RWPE2 (cell line): ENCODE measurements at regions not wholly inside any gene's neighbourhood (a gene's known extent, or its start where the extent isn't known, plus 50 kb on each side); places are given as distances from the start of the nearest gene placed in this dataset.

Experiments used
- ATAC-seq: fragments of 200-7000 bp; cut with Tn5 transposase; 3 replicates; pipeline ENCODE4 v1.9.1; 2021; ENCODE audit warnings: low read depth
- DNase-seq: peaks from one replicate; pipeline ENCODE4 v3.0.0-alpha.2; 2020; ENCODE audit warnings: low spot score
- H3K27ac ChIP-seq: fragments of 450-650 bp; 2 replicates; pipeline ENCODE4 v1.5.1; 2017; ENCODE audit warnings: mild to moderate bottlenecking; ENCODE audit not compliant: poor library complexity, severe bottlenecking
- H3K27me3 ChIP-seq: fragments of 250-450 bp; sonication (Bioruptor Pico); 2 replicates; pipeline ENCODE4 v1.5.1; 2021; ENCODE audit warnings: mild to moderate bottlenecking, moderate library complexity; ENCODE audit not compliant: insufficient read depth, poor library complexity, severe bottlenecking
- H3K36me3 ChIP-seq: fragments of 250-450 bp; sonication (Bioruptor Pico); 2 replicates; pipeline ENCODE4 v1.5.1; 2020; ENCODE audit warnings: low read depth, mild to moderate bottlenecking, moderate library complexity
- H3K4me1 ChIP-seq: fragments of 250-450 bp; sonication (Bioruptor Pico); 2 replicates; pipeline ENCODE4 v1.5.1; 2021; ENCODE audit warnings: mild to moderate bottlenecking, moderate library complexity; ENCODE audit not compliant: insufficient read depth, poor library complexity, severe bottlenecking
- H3K4me3 ChIP-seq: fragments of 250-450 bp; sonication (Bioruptor Pico); 2 replicates; pipeline ENCODE4 v1.5.1; 2021; ENCODE audit warnings: mild to moderate bottlenecking, moderate library complexity; ENCODE audit not compliant: severe bottlenecking
- H3K9me3 ChIP-seq: fragments of 250-450 bp; sonication (Bioruptor Pico); 2 replicates; pipeline ENCODE4 v1.5.1; 2021; ENCODE audit warnings: mild to moderate bottlenecking, moderate library complexity; ENCODE audit not compliant: severe bottlenecking
- TF ChIP-seq, protein P1 (sequence below): fragments of 450-650 bp; IDR thresholded peaks from one replicate; pipeline ENCODE4 v1.5.1; 2017; ENCODE audit warnings: mild to moderate bottlenecking, moderate library complexity; ENCODE audit not compliant: poor library complexity, severe bottlenecking

- TF ChIP-seq, protein P1, sequence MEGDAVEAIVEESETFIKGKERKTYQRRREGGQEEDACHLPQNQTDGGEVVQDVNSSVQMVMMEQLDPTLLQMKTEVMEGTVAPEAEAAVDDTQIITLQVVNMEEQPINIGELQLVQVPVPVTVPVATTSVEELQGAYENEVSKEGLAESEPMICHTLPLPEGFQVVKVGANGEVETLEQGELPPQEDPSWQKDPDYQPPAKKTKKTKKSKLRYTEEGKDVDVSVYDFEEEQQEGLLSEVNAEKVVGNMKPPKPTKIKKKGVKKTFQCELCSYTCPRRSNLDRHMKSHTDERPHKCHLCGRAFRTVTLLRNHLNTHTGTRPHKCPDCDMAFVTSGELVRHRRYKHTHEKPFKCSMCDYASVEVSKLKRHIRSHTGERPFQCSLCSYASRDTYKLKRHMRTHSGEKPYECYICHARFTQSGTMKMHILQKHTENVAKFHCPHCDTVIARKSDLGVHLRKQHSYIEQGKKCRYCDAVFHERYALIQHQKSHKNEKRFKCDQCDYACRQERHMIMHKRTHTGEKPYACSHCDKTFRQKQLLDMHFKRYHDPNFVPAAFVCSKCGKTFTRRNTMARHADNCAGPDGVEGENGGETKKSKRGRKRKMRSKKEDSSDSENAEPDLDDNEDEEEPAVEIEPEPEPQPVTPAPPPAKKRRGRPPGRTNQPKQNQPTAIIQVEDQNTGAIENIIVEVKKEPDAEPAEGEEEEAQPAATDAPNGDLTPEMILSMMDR, result no peak
- H3K27me3 ChIP-seq, result peaks cover 31% of the 10 kb centered on the region
- no peak overlapping the region for H3K4me3 ChIP-seq
- H3K36me3 ChIP-seq, result no peaks in the 10 kb centered on the region
- DNase-seq, result no peak
- H3K9me3 ChIP-seq, result no peaks in the 10 kb centered on the region
- no peak for ATAC-seq
- no peak overlapping the region for H3K27ac ChIP-seq
- H3K4me1 ChIP-seq, result no peaks in the 10 kb centered on the region
Observed at GRCh38 chr12:112607427-112607826, 184.1 kb upstream of the RPH3A start.

DNA sequence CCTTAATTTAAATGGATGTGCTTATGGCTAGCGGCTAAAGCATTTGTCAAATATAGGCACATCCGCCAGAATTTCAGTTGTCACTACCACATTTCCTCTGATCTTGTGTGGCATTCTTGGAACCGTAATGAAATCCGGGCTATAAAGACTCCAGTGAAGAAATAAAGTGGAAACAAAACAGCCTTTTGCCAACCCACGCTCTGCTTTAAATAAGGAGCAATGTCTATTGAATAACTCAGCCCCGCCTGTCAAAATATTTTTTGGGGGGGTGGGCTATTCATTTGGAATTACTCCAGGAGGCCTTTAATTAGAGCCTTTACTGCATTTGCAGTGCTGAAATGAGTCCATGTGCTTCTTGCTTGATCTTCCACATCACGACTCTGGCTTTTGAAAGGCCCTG is 179.6 kb upstream of the RPH3A start:
- no peaks in the 10 kb centered on the region for H3K9me3 ChIP-seq
- no peak for ATAC-seq
- peaks cover 24% of the 10 kb centered on the region for H3K27me3 ChIP-seq
- TF ChIP-seq, protein P1, result no peak
- H3K4me3 ChIP-seq, result no peak overlapping the region
- no peaks in the 10 kb centered on the region for H3K36me3 ChIP-seq
- no peak overlapping the region for H3K27ac ChIP-seq
- H3K4me1 ChIP-seq, result no peaks in the 10 kb centered on the region
- DNase-seq, result no peak

GRCh38 chr12:112615196-112615595 is 176.4 kb upstream of the RPH3A start:
- ATAC-seq (no peak), DNase-seq (no peak)
- TF ChIP-seq, protein P1, result no peak
- H3K27ac ChIP-seq, result no peak overlapping the region
- no peak overlapping the region for H3K4me3 ChIP-seq
- no peaks in the 10 kb centered on the region for H3K4me1 ChIP-seq
- H3K9me3 ChIP-seq, result no peaks in the 10 kb centered on the region
- H3K27me3 ChIP-seq, result peaks cover 4% of the 10 kb centered on the region
- no peaks in the 10 kb centered on the region for H3K36me3 ChIP-seq

DNA sequence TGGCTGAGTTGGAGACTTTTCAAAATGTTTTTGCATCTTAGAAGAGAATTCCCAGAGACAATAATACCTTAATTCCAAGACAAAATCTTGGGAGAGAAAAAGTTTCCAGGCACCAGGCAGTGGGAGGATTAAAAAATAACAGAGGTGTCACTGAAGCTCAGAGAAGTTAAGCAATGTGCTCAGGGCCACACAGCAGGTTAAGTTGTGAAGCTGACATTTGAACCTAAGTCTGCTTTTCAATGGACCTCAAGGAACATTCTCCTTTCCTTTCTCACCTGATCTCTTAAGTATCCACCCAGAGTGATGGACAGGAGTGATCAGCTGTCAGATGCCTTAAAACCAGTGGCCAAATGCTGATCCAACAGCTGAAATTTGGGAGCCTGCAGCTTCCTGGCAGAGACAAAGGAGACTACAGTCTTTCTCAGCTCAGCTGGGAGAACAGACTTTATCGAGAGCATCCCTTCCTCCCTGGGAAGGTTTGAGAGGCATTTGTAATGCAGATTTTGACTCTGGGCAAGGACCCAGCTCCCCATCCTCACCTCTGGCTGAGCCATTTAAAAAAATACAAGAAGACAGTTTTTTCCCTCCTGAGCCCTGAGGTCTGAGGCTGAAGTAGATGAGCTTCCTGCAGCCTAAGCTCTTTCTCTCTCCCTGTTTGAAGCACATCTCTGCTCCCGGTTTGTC is 174.9 kb upstream of the RPH3A start:
- Histone ChIP-seq H3K4me3 (no peak overlapping the region), H3K9me3 (no peaks in the 10 kb centered on the region), H3K27ac (no peak overlapping the region), H3K36me3 (no peaks in the 10 kb centered on the region), H3K4me1 (no peaks in the 10 kb centered on the region), H3K27me3 (no peaks in the 10 kb centered on the region)
- ATAC-seq (no peak), DNase-seq (no peak)
- TF ChIP-seq, protein P1, result no peak

GRCh38 chr12:112617153-112617505 is 174.4 kb upstream of the RPH3A start:
- Histone ChIP-seq H3K4me1 (no peaks in the 10 kb centered on the region), H3K36me3 (no peaks in the 10 kb centered on the region), H3K27ac (no peak overlapping the region), H3K27me3 (no peaks in the 10 kb centered on the region), H3K4me3 (no peak overlapping the region), H3K9me3 (no peaks in the 10 kb centered on the region)
- TF ChIP-seq, protein P1, result no peak
- no peak for DNase-seq
- no peak for ATAC-seq
